Glomerular visceral epithelial cell (primary cell): ENCODE measurements at regions not wholly inside any gene's neighbourhood (a gene's known extent, or its start where the extent isn't known, plus 50 kb on each side); places are given as distances from the start of the nearest gene placed in this dataset.
A peak's percentile ranks its signal among the peaks of the same experiment; 100 is the strongest.

Experiments
- DNase-seq: peaks from one replicate; pipeline ENCODE4 v3.0.0-alpha.2; 2016; ENCODE audit errors: extremely low spot score

DNA sequence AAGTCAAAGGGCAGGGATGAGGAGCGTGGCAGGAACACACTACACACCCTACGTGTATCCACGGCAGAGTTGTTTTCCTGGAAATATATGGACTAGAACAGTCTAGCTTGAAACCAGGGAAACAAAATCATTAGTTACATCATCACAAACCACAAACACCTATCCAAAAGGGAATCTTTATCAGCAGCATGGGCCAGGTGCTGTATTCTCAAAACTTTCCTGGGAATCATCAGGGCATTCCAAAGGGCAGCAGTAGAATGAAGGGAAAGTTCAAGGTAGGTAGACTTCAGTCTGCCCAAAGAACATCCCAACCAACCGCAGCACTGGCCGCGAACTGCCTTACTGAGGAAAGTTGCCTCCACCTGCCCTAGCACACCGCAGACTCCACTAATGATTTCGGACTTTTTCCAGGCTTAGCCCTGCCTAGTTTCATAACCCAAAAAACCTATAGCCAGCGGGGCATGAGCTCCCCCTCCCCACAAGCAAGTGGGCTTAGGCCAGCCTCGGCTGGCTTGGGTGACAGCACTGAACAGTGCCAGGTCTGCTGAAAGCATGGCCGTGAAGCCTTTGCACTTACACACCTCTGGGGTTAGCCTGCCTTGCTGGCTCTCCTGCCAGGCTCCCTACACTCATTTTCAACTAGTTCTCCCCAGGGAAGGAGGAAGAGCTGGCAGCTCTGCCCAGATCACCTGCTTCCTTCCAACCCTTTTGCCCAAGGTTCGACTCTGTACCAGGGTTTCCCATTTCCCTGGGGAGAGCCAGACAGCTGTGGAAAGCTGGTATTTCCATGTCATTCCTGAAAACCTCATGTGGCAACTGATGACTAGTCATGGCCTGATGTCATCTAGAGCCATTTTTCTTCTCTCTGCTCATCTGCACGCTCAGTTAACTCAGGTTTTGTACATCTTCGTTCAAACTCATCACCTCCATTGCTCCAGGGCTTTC lies 77.3 kb upstream of the UBAC2 start:
- peak; percentile 85 for DNase-seq

DNA sequence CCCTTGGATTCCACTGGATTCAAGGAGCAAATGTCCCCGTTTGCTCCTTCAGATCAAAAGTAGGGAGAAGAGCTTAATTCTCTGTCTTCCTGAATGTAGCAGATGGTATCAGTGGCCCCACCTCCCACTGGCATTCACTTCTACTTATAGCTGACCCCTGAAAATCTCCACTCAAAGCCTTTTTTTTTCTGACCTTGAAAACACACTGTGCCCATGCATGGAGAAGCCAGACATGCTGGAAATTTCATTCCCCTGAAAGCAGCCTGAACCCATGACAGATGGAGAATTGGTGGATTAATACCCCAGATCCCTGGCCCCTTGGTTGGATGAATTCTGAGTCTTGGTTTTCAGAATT lies 76.6 kb upstream of the UBAC2 start:
- DNase-seq: no peak

DNA sequence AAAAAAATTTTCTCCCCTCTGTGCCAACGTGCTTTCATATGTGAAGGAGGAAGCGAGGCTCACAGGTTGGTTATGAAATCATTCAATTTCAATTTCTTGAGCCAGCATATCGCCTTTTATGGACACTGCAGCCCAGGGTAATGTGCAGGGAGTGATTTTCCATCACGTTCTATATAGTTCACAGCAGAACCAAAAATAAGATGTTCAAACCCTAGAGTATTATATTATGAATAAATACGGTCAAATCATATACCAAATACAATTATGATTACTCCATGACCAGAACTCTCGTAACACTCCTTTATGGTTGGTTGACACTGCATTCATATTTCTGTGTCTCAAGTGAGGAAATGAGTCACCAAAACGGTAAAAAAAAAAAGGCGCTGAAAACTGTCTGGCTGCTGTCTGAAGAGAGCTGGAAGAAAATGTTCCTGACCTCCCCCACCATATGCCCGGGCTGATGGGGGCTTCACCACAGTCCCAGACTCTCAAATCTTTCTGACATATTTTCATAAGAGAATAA lies 75.8 kb upstream of the UBAC2 start:
- peak; percentile 79 for DNase-seq

DNA sequence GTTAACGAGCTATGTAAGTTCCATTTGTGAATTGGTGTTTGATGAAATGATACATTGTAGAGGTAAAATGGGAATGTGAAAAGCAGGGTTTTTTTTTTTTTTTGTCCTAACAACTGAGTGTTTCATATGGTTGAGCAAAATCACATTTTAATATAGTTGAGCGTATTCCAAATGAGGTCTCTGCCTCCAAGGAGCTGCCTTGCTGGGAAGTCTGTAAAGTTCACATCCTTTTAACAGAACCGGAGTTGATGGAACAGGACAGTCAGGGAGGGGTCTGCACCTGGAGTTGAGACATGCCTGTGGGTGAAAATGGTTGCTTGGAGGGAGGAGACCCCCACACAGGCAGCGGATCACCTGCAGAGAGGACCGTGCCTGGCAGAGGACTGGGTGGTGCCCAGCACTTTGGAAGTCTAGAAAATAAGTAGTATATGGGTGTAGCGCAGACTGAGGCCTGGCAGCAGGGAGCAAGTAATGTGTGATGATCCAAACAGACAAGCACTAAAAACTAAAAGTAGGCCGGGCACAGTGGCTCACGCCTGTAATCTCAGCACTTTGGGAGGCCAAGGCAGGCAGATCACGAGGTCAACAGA lies 75.2 kb upstream of the UBAC2 start:
- DNase-seq: no peak

DNA sequence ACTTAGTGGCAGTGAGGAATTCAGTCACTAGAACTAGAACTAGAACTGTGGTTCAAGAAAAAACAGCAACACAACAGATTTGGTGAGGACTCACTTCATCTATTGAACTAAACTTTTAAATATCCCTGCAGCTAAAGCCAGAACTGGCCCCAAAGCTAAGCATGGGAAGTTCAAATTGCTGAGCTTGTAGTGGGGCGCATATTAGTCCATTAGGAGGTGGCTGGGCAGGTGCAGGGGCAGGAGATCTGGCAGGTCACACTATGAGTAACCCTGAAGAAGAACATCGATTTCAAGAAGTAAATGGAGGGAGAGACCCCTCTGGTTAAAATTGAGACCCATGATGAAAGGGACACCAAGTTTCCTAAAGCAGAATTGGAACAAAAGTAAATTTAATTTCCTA lies 73.8 kb upstream of the UBAC2 start:
- DNase-seq: no peak

DNA sequence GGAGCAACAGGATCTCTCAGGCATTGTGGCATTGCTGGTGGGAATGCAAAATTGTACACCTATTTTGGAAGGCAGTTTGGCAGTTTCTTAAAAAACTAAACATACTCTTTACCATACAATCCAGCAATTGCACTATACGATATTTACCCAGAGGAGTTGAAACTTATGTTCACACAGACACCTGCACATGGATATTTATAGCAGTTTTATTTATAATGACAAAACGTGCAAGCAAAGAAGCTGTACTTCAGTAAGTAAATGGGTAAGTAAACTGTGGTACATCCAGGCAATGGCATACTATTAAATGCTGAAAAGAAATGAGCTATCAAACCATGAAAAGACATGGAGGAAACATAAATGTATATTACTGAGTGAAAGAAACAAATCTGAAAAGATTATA lies 71.6 kb upstream of the UBAC2 start:
- DNase-seq: no peak

DNA sequence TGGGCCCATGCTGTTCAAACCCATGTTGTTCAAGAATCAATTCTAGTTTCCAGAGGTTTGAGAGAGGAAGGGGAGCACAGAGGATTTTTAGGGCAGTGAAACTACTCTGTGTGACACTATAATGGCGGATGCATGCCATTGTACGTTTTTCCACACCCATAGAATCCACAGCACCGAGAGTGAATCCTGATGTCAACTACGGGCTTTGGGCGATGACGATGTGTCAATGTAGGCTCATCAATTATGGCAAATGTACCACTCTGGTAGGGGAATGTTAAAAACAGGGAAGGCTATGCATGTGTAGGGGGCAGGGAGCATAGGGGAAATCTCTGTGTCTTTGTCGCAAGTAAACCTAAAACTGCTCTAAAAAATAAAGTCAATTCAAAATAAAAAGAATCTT lies 70.7 kb upstream of the UBAC2 start:
- no peak for DNase-seq

DNA sequence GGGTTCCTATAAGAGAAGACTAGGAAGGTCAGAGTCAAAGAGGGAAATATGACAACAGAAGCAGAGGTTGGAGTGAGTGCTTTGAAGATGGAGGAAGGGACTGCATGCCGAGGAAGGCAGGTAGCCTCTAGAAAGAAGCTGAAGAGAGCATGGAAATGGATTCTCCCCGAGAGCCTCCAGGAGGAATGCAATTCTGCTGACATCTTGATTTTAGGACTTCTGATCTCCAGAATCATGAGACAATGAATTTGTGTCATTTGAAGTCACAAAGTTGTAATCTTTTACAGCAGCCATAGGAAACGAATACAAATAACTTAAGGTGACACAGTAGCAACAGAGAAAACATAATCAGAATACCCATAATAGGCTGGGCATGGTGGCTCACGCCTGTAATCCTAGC lies 69.2 kb upstream of the UBAC2 start:
- DNase-seq: no peak

DNA sequence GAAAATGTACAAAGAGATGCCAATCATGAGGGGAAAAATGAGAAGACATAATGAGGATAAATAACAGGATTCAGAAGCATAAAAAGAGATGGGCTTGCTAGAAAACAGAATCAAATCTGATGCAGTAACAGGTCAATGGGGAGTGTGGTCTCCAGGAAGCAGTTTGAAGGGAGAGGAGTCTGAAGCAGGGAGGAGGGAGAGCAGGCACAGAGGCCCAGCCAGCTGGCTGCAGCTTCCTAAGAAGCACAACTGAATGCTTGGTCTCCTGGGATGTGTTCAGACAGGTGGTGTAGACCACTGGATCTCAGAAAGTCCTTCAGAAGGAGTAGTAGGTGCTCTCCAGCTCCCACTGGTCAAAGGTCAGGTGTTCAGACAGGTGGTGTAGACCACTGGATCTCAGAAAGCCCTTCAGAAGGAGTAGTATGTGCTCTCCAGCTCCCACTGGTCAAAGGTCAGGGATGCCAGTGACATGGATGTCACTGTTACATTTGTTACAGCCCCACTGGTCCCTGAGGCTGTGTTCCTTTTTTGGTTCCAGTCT lies 68.3 kb upstream of the UBAC2 start:
- DNase-seq: no peak

DNA sequence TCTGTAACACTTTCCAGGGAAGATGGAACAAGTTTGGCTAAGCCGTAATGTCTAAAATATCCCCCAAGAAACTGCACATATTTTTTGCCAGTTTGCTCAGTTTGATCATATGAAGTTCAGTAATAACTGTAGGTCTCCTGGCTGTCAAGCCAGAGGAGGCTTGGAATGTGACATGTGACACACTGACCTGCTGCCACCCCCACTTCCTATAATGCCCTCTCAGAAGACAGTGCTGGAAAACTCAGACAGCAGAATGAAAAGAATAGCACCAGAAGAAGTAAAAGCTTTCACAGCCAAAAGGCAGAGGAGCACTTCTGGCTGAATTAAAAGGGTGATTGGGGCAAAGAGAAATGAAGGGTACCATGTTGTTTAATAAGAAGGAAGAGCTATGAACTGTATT lies 67.4 kb upstream of the UBAC2 start:
- DNase-seq: no peak

DNA sequence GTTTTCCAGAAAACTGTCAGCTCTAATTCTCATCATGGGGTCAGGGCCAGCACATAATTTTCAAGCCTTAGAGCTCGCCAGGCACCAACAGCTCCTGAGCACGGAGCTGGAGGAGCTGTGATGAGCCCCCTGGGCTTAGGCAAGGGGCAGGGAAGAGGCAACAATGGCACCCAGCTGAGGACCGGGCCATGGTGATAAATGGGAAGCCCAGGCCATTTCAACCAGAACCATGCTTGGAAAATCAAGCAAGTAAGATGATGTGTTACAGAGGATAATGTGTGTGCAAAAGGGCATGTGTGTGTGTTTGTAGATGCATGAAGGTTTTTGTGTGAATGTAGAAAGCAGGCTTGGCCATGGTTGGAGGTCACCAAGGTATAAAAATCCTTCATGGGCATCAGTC lies 66.8 kb upstream of the UBAC2 start:
- DNase-seq: no peak

DNA sequence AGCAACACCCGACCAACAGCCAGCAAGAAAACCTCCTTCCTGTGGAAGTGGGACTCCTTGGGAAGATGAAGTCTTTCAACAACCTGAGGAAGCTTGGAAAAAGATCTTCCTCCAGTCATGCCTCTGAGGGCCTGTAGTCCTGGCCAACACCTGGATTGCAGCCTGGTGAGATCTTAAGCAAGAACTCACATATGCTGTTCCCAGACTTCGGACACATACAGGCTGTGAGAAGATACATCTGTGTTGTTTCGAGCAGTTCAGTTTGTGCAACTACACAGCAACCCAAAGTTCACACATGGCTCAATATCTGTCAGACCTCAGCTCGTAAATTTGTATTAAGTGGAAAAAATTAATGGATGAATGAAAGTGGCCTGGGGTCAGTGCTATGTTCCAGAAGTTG lies 65.1 kb upstream of the UBAC2 start:
- no peak for DNase-seq

DNA sequence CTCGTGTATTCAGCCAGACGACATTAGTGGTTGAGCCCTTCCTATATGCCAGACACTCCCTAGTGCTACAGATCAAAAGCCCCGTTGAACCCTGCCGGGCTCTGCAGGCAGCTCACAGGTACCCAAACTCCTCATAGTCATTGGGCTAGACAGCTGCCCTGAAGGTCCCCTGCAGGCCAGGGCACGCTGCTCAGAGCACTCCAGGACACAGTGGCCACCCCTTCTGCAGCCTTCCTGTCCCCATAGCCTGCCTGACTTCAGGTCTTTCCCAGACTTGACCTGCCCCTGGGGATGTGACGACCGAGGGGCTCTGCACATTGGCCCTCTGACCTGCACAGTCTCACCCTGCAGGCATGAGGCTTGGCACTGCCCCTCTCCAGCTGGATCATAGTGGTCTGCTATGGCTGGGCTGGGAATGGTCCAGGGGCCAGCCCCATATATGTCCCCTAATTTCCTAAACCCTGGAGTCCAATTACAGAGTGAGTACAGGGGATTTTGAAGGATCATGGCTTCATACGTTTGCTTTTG lies 64.2 kb upstream of the UBAC2 start:
- DNase-seq: no peak

DNA sequence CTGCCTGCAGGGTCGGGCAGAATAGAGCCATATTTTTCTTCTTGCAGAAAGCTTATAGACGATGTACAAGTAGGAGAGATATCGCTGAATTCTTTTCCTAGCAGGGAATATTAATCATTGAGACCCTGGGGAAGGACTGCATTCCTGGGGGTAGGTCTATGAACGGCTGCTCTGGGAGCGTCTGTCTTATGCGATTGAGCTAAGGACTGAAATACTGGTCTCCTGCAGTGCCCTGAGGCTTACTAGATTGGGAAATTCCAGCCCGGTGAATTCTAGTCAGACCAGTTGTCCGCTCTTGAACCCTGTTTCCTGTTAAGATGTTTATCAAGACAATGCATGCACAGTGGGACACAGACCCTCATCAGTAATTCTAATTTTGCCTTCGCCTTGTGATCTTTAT lies 59.8 kb upstream of the UBAC2 start:
- no peak for DNase-seq

DNA sequence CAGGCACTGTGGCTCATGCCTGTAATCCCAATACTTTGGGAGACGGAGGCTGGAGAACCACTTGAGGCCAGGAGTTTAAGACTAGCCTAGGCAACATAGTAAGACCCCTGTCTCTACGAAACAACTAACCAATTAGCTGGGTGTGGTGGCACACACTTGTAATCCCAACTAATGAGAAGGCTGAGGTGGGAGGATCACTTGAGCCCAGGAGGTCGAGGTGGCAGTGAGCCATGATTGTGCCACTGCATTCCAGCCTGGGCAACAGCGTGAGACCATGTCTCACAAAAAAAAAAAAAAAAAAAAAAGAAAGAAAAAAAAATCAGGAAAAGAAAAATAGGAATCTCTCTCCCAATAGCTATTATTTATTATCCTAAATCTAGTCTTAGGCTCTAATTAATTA lies 56.8 kb upstream of the UBAC2 start:
- DNase-seq: no peak

DNA sequence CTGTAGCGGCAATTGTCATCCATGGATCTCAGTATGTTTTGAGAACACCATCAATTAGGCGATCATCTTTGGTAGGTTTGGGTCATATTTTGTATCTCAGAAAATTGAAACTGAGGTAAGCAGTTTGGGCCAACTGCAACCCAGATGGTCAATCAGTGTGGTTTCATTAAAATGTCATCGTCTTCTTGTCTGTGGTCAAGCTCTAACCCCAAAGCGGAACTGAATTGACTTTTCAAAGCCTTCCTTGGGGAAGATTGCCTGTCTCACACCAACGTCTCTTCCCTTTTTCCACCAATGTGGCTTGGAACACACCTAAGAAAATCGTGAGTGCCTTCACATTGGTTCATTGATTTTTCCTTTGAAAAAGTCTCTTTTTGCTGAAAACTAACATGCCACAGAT lies 56.3 kb upstream of the UBAC2 start:
- DNase-seq: no peak

DNA sequence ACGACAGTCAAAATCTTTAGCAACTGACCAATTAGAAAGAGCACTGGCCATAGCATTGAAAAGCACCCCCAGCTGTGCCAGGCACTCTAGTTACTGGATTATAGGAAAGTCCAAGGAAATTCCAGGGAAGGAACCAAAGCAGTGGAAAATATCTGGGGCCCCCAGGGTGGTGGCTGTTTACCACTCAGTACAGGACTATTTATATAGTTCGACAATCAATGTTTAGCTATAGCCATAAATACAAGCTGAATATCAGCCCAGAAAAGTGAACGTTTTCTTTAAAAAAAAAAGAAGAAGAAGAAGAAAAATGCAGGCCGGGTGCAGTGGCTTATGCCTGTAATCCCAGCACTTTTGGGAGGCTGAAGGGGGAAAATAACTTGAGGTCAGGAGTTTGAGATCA lies 55.2 kb upstream of the UBAC2 start:
- no peak for DNase-seq

DNA sequence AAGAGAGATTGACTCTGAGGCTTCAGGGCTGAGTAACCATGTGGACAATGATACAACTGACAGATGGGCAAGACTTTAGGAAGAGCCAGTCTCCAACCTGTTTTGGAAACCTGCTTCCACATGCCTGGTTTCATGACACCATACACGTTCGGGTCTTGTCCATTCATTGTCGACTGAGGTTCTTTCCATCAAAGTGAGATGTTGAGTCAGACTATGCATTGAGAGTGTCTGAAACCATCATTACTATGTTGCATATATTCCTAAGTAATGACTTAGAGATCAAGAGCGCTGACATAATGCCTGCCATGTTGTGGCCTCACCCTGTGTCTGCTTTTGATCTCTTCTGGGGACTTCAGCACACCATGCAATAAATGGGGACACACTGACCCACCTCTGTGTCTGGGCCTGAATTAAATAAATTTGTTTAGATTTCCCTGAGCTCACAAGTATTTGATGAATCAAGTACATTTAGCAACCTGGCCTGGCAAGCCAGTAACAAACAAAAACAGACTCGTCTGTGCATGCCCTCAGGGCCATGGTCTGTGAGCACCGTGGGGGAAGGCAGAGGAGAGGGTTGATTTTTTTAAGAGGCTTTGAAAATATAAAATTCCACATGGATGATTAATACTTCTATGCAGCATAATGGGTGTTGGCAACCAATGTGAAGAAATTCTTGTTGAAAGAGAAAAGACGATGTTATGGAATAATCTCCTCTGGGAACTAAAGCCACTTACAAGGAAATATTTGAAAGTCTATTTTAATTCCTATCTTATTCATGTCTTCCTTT lies 49.9 kb upstream of the UBAC2 start:
- DNase-seq: peak; percentile 50
